GM13976 (cell line): ENCODE measurements at regions not wholly inside any gene's neighbourhood (a gene's known extent, or its start where the extent isn't known, plus 50 kb on each side); places are given as distances from the start of the nearest gene placed in this dataset.
A peak's percentile ranks its signal among the peaks of the same experiment; 100 is the strongest.

Experiments
- DNase-seq: peaks from one replicate; pipeline ENCODE4 v3.0.0; 2012; ENCODE audit warnings: low spot score
- CTCF ChIP-seq: IDR thresholded peaks from 2 replicates; pipeline ENCODE4 v1.5.1; 2012; ENCODE audit warnings: borderline replicate concordance, mild to moderate bottlenecking; ENCODE audit not compliant: insufficient read depth; ENCODE audit errors: extremely low read depth, missing control alignments, control extremely low read depth
- in situ Hi-C: fragments of 300-500 bp; cut with MboI; formaldehyde crosslinking; loops from one replicate; pipeline ENCODE4 v1.12.0; 2022; ENCODE audit warnings: low sequenced_read_pairs, mixed read lengths, inconsistent platforms; ENCODE audit not compliant: unreplicated experiment

GRCh38 chr11:25943777-25944661 is 387.9 kb upstream of the ANO3 start:
- in situ Hi-C loops, result no loop called here
- no peak for TF ChIP-seq CTCF

GRCh38 chr11:25949918-25950317 is 382.0 kb upstream of the ANO3 start:
- in situ Hi-C loops, result no loop called here
- no peak for DNase-seq
- no peak for TF ChIP-seq CTCF

More at GRCh38 chr11:25943777-25944661, 387.9 kb upstream of the ANO3 start:
- DNase-seq, result peak; percentile 2

GRCh38 chr11:25953006-25953405 is 378.9 kb upstream of the ANO3 start:
- in situ Hi-C loops, result no loop called here

GRCh38 chr11:25958045-25958444 is 373.9 kb upstream of the ANO3 start:
- TF ChIP-seq CTCF, result no peak
- in situ Hi-C loops, result no loop called here
- DNase-seq, result no peak

More at GRCh38 chr11:25953006-25953405, 378.9 kb upstream of the ANO3 start:
- TF ChIP-seq CTCF, result no peak
- no peak for DNase-seq

GRCh38 chr11:25961539-25961938 is 370.4 kb upstream of the ANO3 start:
- in situ Hi-C loops, result no loop called here
- no peak for TF ChIP-seq CTCF
- DNase-seq, result no peak

- in situ Hi-C loops, result no loop called here
- peak; percentile 4 for TF ChIP-seq CTCF
These were observed 361.0 kb upstream of the ANO3 start for GRCh38 chr11:25970726-25971508.

More at GRCh38 chr11:25970726-25971508, 361.0 kb upstream of the ANO3 start:
- DNase-seq, result no peak
